Gastroesophageal sphincter (tissue), 4 donors: ENCODE measurements at regions not wholly inside any gene's neighbourhood (a gene's known extent, or its start where the extent isn't known, plus 50 kb on each side); places are given as distances from the start of the nearest gene placed in this dataset.

Experiments used
- ATAC-seq: fragments of 150-250 bp; one replicate; pipeline ENCODE4 v1.9.1; 2016; ENCODE audit warnings: mild to moderate bottlenecking, moderate library complexity
- H3K27ac ChIP-seq, 4 donors: fragments of 200-600 bp; sonication (generic) in 3 of 4; 1 replicate in 3 of 4; 2 replicates in 1 of 4; pipeline ENCODE4 v1.5.1; 2016 to 2019
- H3K27me3 ChIP-seq: fragments of 200-600 bp; sonication (generic); one replicate; pipeline ENCODE4 v1.5.1; 2019
- H3K36me3 ChIP-seq, 2 donors: fragments of 200-600 bp; sonication (generic); one replicate each; pipeline ENCODE4 v1.5.1; 2019; ENCODE audit warnings: control low read depth in 1 of 2
- H3K4me1 ChIP-seq, 3 donors: fragments of 200-600 bp; sonication (generic); 1 replicate in 2 of 3; 2 replicates in 1 of 3; pipeline ENCODE4 v1.5.1; 2016 to 2019; ENCODE audit warnings: control low read depth in 2 of 3
- H3K4me3 ChIP-seq, 2 donors: fragments of 200-600 bp; sonication (generic); one replicate each; pipeline ENCODE4 v1.5.1; 2019; ENCODE audit warnings: mild to moderate bottlenecking in 1 of 2, moderate library complexity in 1 of 2
- H3K9me3 ChIP-seq, 3 donors: fragments of 200-600 bp; sonication (generic); one replicate each; pipeline ENCODE4 v1.5.1; 2017 to 2019; ENCODE audit warnings: control low read depth in 2 of 3
- CTCF ChIP-seq, 4 experiments: fragments of 200-600 bp in 2 of 4; fragments of 450-650 bp in 2 of 4; sonication (generic) in 1 of 4; IDR thresholded peaks; one replicate each; pipeline ENCODE4 v1.5.1; 2017 to 2019; ENCODE audit warnings: antibody characterized with exemption in 4 of 4, mild to moderate bottlenecking in 2 of 4, moderate library complexity in 2 of 4
- EP300 ChIP-seq: sonication (generic); formaldehyde crosslinking; IDR thresholded peaks from one replicate; pipeline ENCODE4 v1.6.1; 2017; ENCODE audit warnings: antibody characterized with exemption, mild to moderate bottlenecking
- POLR2A ChIP-seq, 2 donors: fragments of 450-650 bp; IDR thresholded peaks; one replicate each; pipeline ENCODE4 v1.6.1; 2017; ENCODE audit warnings: antibody characterized with exemption in 2 of 2, mild to moderate bottlenecking in 2 of 2, moderate library complexity in 1 of 2
- POLR2AphosphoS5 ChIP-seq: sonication (generic); formaldehyde crosslinking; IDR thresholded peaks from one replicate; pipeline ENCODE4 v1.6.1; 2017; ENCODE audit warnings: antibody characterized with exemption
- WGBS, 2 donors: methylation state at CpG; one replicate each; pipeline ENCODE4 v1.1.5; 2018; ENCODE audit warnings: low coverage in 1 of 2; 5-methylcytosine and 5-hydroxymethylcytosine counted together

GRCh38 chr10:14450041-14450491, 119.3 kb upstream of the FRMD4A start:
- H3K27ac ChIP-seq = peak overlapping the region; percentile 26 to 71 (median 62)
- H3K9me3 ChIP-seq = no peaks in the 10 kb centered on the region
- H3K36me3 ChIP-seq = no peaks in the 10 kb centered on the region
- ATAC-seq = peak; percentile 48
- peaks cover 0 to 40% (median 4%) of the 10 kb centered on the region in 3 donors for H3K4me1 ChIP-seq
- TF ChIP-seq POLR2AphosphoS5 (no peak), CTCF (IDR thresholded peaks at IDR 0.05) (no peak), POLR2A (IDR thresholded peaks at IDR 0.05) (no peak), EP300 (no peak)
- H3K27me3 ChIP-seq = no peaks in the 10 kb centered on the region
- no CpG with 5 or more reads among the region's 3 CpGs for WGBS, 2 donors
- H3K4me3 ChIP-seq = no peak overlapping the region

GRCh38 chr10:14449293-14449815, 118.6 kb upstream of the FRMD4A start:
- no peaks in the 10 kb centered on the region for H3K36me3 ChIP-seq
- TF ChIP-seq POLR2A (IDR thresholded peaks at IDR 0.05) = no peak
- TF ChIP-seq POLR2AphosphoS5 = no peak
- no peak for TF ChIP-seq EP300
- TF ChIP-seq CTCF (IDR thresholded peaks at IDR 0.05) = no peak
- no peaks in the 10 kb centered on the region for H3K9me3 ChIP-seq
- WGBS, 2 donors = 88 to 90% methylated on average over 1 to 3 of the region's 3 CpGs
- H3K27ac ChIP-seq = peak overlapping the region in 1 of 4 donors; percentile 63
- H3K4me3 ChIP-seq = no peak overlapping the region
- no peaks in the 10 kb centered on the region for H3K27me3 ChIP-seq
- no peak for ATAC-seq
- H3K4me1 ChIP-seq = peaks cover 0 to 40% (median 4%) of the 10 kb centered on the region in 3 donors

GRCh38 chr10:14448197-14448990, 117.7 kb upstream of the FRMD4A start:
- WGBS, 2 donors = 13 to 24% methylated on average over 6 to 7 of the region's 12 CpGs
- H3K9me3 ChIP-seq = no peaks in the 10 kb centered on the region
- H3K27me3 ChIP-seq = no peaks in the 10 kb centered on the region
- H3K4me3 ChIP-seq = no peak overlapping the region
- H3K4me1 ChIP-seq = peaks cover 0 to 40% (median 4%) of the 10 kb centered on the region in 3 donors
- ATAC-seq = no peak
- peak overlapping the region in 2 of 4 donors; percentile 46 for H3K27ac ChIP-seq
- no peak for TF ChIP-seq POLR2A (IDR thresholded peaks at IDR 0.05)
- no peak for TF ChIP-seq EP300
- TF ChIP-seq POLR2AphosphoS5 = no peak
- no peak for TF ChIP-seq CTCF (IDR thresholded peaks at IDR 0.05)
- H3K36me3 ChIP-seq = no peaks in the 10 kb centered on the region

- WGBS, 2 donors = 63 to 64% methylated on average over 9 to 10 of the region's 10 CpGs
- Histone ChIP-seq H3K27me3 (no peaks in the 10 kb centered on the region), H3K36me3 (no peaks in the 10 kb centered on the region), H3K4me3 (no peak overlapping the region), H3K27ac (peak overlapping the region in 2 of 4 donors; percentile 41 to 46), H3K9me3 (no peaks in the 10 kb centered on the region), H3K4me1 (peaks cover 0 to 40% (median 4%) of the 10 kb centered on the region in 3 donors)
- TF ChIP-seq EP300 (no peak), POLR2AphosphoS5 (no peak), CTCF (IDR thresholded peaks at IDR 0.05) (no peak), POLR2A (IDR thresholded peaks at IDR 0.05) (no peak)
- ATAC-seq = no peak
These were observed 116.5 kb upstream of the FRMD4A start for GRCh38 chr10:14447094-14447839.
